Omental fat pad (tissue), 3 donors: ENCODE measurements at regions not wholly inside any gene's neighbourhood (a gene's known extent, or its start where the extent isn't known, plus 50 kb on each side); places are given as distances from the start of the nearest gene placed in this dataset.

Experiments used
- ATAC-seq: fragments of 150-250 bp; one replicate; pipeline ENCODE4 v1.9.1; 2016; ENCODE audit warnings: mild to moderate bottlenecking, moderate library complexity; ENCODE audit not compliant: low FRiP score
- DNase-seq: peaks from one replicate; pipeline ENCODE4 v3.0.0-alpha.2; 2019; ENCODE audit warnings: low spot score
- TF ChIP-seq, protein P1 (sequence below), 3 donors: fragments of 450-650 bp; IDR thresholded peaks; one replicate each; pipeline ENCODE4 v1.5.1; 2016 to 2017; ENCODE audit warnings: antibody characterized with exemption in 3 of 3, mild to moderate bottlenecking in 3 of 3, moderate library complexity in 2 of 3

DNA sequence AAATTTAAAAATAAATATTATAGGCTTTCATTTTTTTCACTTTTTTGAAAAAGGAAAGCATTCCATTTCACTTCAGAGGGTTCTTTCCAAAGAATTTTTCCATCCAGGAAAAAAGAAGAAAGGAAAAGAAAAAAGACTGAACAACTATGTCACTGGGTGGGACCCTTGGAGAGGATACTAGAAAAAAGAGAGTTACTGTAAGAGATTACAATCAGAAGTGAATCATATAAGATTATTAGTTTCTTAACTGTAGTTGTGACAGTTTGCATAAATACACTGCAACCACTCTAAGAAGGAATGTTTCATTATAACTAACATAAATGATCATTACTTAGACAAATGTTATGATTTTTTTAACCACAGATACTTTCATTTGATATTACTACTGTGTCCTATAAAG lies 87.8 kb downstream of the KLF12 start:
- ATAC-seq, result no peak
- TF ChIP-seq, protein P1, sequence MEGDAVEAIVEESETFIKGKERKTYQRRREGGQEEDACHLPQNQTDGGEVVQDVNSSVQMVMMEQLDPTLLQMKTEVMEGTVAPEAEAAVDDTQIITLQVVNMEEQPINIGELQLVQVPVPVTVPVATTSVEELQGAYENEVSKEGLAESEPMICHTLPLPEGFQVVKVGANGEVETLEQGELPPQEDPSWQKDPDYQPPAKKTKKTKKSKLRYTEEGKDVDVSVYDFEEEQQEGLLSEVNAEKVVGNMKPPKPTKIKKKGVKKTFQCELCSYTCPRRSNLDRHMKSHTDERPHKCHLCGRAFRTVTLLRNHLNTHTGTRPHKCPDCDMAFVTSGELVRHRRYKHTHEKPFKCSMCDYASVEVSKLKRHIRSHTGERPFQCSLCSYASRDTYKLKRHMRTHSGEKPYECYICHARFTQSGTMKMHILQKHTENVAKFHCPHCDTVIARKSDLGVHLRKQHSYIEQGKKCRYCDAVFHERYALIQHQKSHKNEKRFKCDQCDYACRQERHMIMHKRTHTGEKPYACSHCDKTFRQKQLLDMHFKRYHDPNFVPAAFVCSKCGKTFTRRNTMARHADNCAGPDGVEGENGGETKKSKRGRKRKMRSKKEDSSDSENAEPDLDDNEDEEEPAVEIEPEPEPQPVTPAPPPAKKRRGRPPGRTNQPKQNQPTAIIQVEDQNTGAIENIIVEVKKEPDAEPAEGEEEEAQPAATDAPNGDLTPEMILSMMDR (IDR thresholded peaks at IDR 0.05), result no peak
- no peak for DNase-seq

DNA sequence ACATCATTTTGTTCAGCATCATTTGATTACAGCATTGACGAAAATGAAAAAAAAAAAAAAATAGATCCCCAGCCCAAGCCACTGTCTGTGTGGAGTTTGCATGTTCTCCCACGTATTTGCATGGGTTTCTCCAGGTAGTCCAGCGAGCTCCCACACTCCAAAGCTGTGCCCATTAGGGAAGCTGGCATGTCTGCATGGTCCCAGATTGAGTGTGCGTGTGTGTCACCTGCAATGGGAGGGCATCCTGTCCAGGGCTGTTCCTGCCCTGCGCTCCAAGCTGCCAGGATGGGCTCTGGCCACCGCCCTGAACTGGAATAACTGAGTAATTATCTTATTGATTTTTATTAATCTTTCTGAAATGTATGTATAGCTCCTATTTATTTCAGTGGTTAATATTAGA lies 88.6 kb downstream of the KLF12 start:
- DNase-seq (no peak), ATAC-seq (no peak)
- TF ChIP-seq, protein P1 (IDR thresholded peaks at IDR 0.05), result no peak

DNA sequence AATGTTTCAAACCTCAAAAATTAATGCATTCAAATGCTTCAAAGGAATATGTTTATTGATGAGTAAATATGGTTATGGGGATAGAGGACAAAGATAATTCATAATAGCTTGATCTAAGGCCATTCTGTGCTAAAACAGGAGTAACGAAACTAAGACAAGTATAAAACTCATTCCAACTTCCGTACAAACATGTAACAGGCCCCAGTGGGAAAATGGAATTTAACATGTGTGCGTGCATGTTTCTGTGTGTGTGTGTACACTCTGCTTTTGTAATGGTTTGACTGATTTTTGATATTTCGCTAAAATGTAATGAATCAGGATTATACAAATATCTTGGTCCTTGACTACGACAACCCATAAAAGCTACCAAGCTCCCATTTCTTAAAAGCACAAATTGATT lies 91.0 kb downstream of the KLF12 start:
- TF ChIP-seq, protein P1 (IDR thresholded peaks at IDR 0.05), result no peak
- ATAC-seq (no peak), DNase-seq (no peak)

DNA sequence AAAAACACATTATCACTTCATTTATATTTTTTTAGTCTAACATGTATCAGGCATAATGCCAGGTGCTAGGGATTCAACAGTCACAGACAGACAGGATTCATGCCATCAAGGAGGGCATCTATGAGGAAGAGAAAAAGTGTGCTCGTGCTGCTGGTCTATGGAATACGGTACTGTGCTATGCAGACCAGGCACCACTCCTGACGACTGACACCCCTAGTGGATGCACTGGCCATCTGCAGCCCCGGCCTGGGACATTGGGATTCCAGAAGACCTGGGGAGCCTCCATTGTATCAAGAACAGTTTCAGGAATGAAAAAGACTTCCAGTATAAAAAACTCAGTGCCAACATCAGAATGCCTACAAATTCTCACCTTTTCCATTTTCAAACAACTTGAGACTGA lies 94.0 kb downstream of the KLF12 start:
- TF ChIP-seq, protein P1 (IDR thresholded peaks at IDR 0.05), result no peak
- no peak for DNase-seq
- no peak for ATAC-seq

DNA sequence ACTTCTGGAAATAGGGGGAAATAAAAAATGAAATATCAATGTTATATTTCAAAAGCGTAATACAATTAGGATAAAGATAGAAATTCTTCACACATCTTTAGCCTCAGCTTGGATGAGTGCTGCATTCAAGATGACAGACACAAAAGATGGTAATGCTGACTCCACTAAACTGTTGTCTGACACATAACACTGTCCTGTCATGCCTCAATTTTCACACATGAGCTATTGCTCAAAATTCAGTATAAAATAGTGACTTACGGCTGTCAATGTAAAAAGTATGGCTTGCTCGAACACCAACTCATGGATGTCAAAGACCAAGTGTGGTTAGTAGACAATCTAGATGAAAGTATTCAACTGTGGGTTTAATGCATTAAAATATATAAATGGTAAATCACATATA lies 94.5 kb downstream of the KLF12 start:
- no peak for DNase-seq
- ATAC-seq, result no peak
- TF ChIP-seq, protein P1 (IDR thresholded peaks at IDR 0.05), result no peak

DNA sequence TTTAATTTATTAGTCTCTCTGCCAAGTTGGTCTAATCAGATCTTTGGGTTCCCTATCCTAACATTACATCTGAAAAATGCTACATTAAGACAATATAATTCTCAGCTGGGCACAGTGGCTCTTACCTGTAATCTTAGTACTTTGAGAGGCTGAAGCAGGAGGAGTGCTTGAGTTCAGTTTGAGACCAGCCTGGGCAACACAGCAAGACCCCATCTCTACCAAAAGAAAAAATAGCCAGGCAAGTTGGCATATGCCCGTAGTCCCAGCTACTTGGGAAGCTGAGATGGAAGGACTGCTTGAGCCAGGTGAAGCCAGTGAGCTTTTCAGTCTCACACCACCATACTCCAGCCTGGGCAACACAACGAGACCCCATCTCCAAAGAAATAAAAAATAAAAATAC lies 95.0 kb downstream of the KLF12 start:
- ATAC-seq, result no peak
- DNase-seq, result no peak
- TF ChIP-seq, protein P1 (IDR thresholded peaks at IDR 0.05), result no peak

DNA sequence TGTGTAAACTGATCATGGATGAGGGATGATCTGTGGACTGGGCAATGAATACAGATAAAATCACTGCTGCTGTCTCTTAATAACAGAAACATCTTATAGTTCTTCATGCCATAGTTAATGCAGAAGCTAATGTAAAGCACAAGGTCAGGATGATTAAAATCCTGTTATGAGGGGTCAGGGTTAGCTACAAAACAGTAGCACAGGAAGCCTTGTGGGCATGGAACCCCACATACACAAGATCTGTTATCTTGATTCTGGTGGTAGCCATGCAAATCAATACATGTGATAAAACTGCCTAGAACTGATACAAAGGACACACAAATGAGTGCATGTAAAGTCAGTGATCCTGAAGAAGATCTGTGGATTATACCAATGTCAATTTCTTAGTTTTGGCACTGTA lies 96.4 kb downstream of the KLF12 start:
- DNase-seq (no peak), ATAC-seq (no peak)
- TF ChIP-seq, protein P1 (IDR thresholded peaks at IDR 0.05), result no peak
